B cell (primary cell): ENCODE measurements at regions not wholly inside any gene's neighbourhood (a gene's known extent, or its start where the extent isn't known, plus 50 kb on each side); places are given as distances from the start of the nearest gene placed in this dataset.
"Not testable (repeated sequence)": the region's sequence is repeated elsewhere in the genome, so short reads cannot be mapped to it uniquely, and the experiment has no call there.

ENCODE experiments used
- ATAC-seq: fragments of 200-7000 bp; cut with Tn5 transposase; one replicate; pipeline ENCODE4 v1.10.0; 2021; ENCODE audit warnings: low read depth, mild to moderate bottlenecking, moderate number of reproducible peaks, moderate library complexity
- CTCF ChIA-PET: fragments of 350-600 bp; sonication (Branson Sonifier 250); formaldehyde crosslinking; loops from one replicate; lab custom pipeline; 2021; ENCODE audit warnings: antibody characterized with exemption, inconsistent platforms; lab: Charles Lee
- POLR2A ChIA-PET: fragments of 350-600 bp; sonication (Branson Sonifier 250); formaldehyde crosslinking; loops from one replicate; lab custom pipeline; 2021; ENCODE audit warnings: antibody characterized with exemption; lab: Charles Lee
- DNase-seq: peaks from one replicate; pipeline ENCODE4 v3.0.0; 2013
- H2AFZ ChIP-seq: 2 replicates; pipeline ENCODE4 v1.6.1; 2012; ENCODE audit warnings: mild to moderate bottlenecking, low read depth, low read length; ENCODE audit not compliant: insufficient read depth, poor library complexity, severe bottlenecking
- H3K27ac ChIP-seq, 2 donors: 1 replicate in 1 of 2; 2 replicates in 1 of 2; pipeline ENCODE4 v1.5.1; 2012 to 2013; ENCODE audit warnings: low read length in 2 of 2, mild to moderate bottlenecking in 2 of 2, moderate library complexity in 1 of 2
- H3K27me3 ChIP-seq, 4 experiments: fragments of 200-600 bp in 1 of 4; sonication (generic) in 1 of 4; replicated peaks in 1 of 4; 1 replicate in 2 of 4; 2 replicates in 2 of 4; pipeline versions ENCODE4 v1.6.1 to v1.7.0; 2013 to 2016; ENCODE audit warnings: low read length in 3 of 4, mild to moderate bottlenecking in 2 of 4, mixed read lengths in 1 of 4, moderate library complexity in 1 of 4; ENCODE audit not compliant: insufficient read depth in 4 of 4, control insufficient read depth in 3 of 4; ENCODE audit errors: control extremely low read depth in 1 of 4
- H3K36me3 ChIP-seq, 2 experiments: replicated peaks in 1 of 2; 1 replicate in 1 of 2; 2 replicates in 1 of 2; pipeline versions ENCODE4 v1.6.1 to v1.7.1; 2013; ENCODE audit warnings: low read length in 1 of 2; ENCODE audit not compliant: insufficient read depth in 2 of 2, control insufficient read depth in 1 of 2; ENCODE audit errors: control extremely low read depth in 1 of 2, extremely low read depth in 1 of 2
- H3K4me1 ChIP-seq, 2 donors: fragments of 200-600 bp in 1 of 2; sonication (generic) in 1 of 2; 1 replicate in 1 of 2; 2 replicates in 1 of 2; pipeline versions ENCODE4 v1.5.1 to v1.6.1; 2013 to 2017; ENCODE audit warnings: low read length in 2 of 2; ENCODE audit not compliant: control insufficient read depth in 2 of 2, insufficient read depth in 2 of 2
- H3K4me2 ChIP-seq: replicated peaks from 2 replicates; pipeline ENCODE3; 2012; ENCODE audit warnings: mild to moderate bottlenecking, low read depth, low read length; ENCODE audit not compliant: poor library complexity, severe bottlenecking
- H3K4me3 ChIP-seq, 5 experiments: fragments of 200-600 bp in 1 of 5; sonication (generic) in 1 of 5; 1 replicate in 3 of 5; 2 replicates in 2 of 5; pipeline versions ENCODE4 v1.5.1 to v1.7.0; 2011 to 2016; ENCODE audit warnings: low read length in 4 of 5, mild to moderate bottlenecking in 4 of 5, low read depth in 2 of 5, control low read depth in 1 of 5, moderate library complexity in 1 of 5; ENCODE audit not compliant: insufficient read depth in 1 of 5; ENCODE audit errors: control extremely low read depth in 1 of 5, extremely low read depth in 1 of 5
- H3K79me2 ChIP-seq: fragments of 200-600 bp; sonication (generic); one replicate; pipeline ENCODE4 v1.6.0; 2016; ENCODE audit warnings: low read length; ENCODE audit not compliant: control insufficient read depth, insufficient read depth
- H3K9ac ChIP-seq: fragments of 200-600 bp; sonication (generic); 2 replicates; pipeline ENCODE4 v1.6.1; 2017; ENCODE audit warnings: mild to moderate bottlenecking, low read length, moderate library complexity
- H3K9me3 ChIP-seq, 3 donors: one replicate each; pipeline versions ENCODE4 v1.6.1 to v1.7.1; 2013; ENCODE audit warnings: low read length in 2 of 3; ENCODE audit not compliant: control insufficient read depth in 2 of 3, insufficient read depth in 1 of 3; ENCODE audit errors: control extremely low read depth in 1 of 3
- H4K20me1 ChIP-seq: 2 replicates; pipeline ENCODE4 v1.6.0; 2012; ENCODE audit warnings: mild to moderate bottlenecking, low read length; ENCODE audit not compliant: insufficient read depth, control insufficient read depth, poor library complexity, severe bottlenecking
- H3K27ac Mint-ChIP-seq: one replicate; pipeline ENCODE4 v1.8.0; 2021; ENCODE audit warnings: mixed read lengths
- H3K27me3 Mint-ChIP-seq: one replicate; pipeline ENCODE4 v1.8.0; 2021; ENCODE audit warnings: mixed read lengths
- H3K4me1 Mint-ChIP-seq: one replicate; pipeline ENCODE4 v1.8.0; 2021; ENCODE audit warnings: mixed read lengths
- H3K4me3 Mint-ChIP-seq: one replicate; pipeline ENCODE4 v1.8.0; 2021; ENCODE audit warnings: mixed read lengths
- H3K9me3 Mint-ChIP-seq: one replicate; pipeline ENCODE4 v1.8.0; 2022; ENCODE audit warnings: mixed read lengths; ENCODE audit not compliant: insufficient read depth
- CTCF ChIP-seq: fragments of 200-600 bp; IDR thresholded peaks from one replicate; pipeline ENCODE4 v1.8.0; 2022; ENCODE audit warnings: antibody characterized with exemption, mild to moderate bottlenecking
- EZH2 ChIP-seq: IDR thresholded peaks from 2 replicates; pipeline ENCODE4 v1.6.1; 2012; ENCODE audit warnings: borderline replicate concordance, low read depth, mild to moderate bottlenecking, moderate library complexity, low read length; ENCODE audit not compliant: insufficient read depth, poor library complexity, severe bottlenecking
- WGBS: methylation state at CpG from one replicate; pipeline ENCODE4 v1.1.5; 2013; ENCODE audit warnings: missing lambda C conversion rate; ENCODE audit not compliant: insufficient coverage; 5-methylcytosine and 5-hydroxymethylcytosine counted together
- intact Hi-C: fragments of 100-400 bp; cut with micrococcal nuclease; formaldehyde crosslinking; loops from one replicate; pipeline ENCODE4 v1.10.0; 2022

- 86% methylated on average over 1 of the region's 2 CpGs for WGBS
- H3K9me3 Mint-ChIP-seq, result no peaks in the 10 kb centered on the region
- H3K27me3 Mint-ChIP-seq, result no peaks in the 10 kb centered on the region
- no peak for TF ChIP-seq EZH2
- TF ChIP-seq CTCF, result no peak
- no peak overlapping the region for H3K4me3 Mint-ChIP-seq
- Histone ChIP-seq H3K9me3 (peaks cover 0 to 1% (median 0%) of the 10 kb centered on the region in 3 donors), H3K36me3 (no peaks in the 10 kb centered on the region), H3K27ac (no peak overlapping the region), H3K4me2 (no peak overlapping the region), H3K9ac (no peak overlapping the region), H4K20me1 (no peaks in the 10 kb centered on the region), H3K4me1 (no peaks in the 10 kb centered on the region), H2AFZ (no peak overlapping the region), H3K79me2 (no peaks in the 10 kb centered on the region), H3K4me3 (no peak overlapping the region), H3K27me3 (no peaks in the 10 kb centered on the region)
- no peak overlapping the region for H3K27ac Mint-ChIP-seq
- no peaks in the 10 kb centered on the region for H3K4me1 Mint-ChIP-seq
- CTCF ChIA-PET, result no interaction called here
- DNase-seq (no peak), ATAC-seq (no peak)
- intact Hi-C loops, result no loop called here
- POLR2A ChIA-PET, result no interaction called here
Observed at GRCh38 chr14:82676403-82676802, 1142.8 kb upstream of the SEL1L start.

- no peaks in the 10 kb centered on the region for H3K79me2 ChIP-seq
- WGBS, result no CpG with 5 or more reads among the region's 1 CpG
- H3K4me3 ChIP-seq, result no peak overlapping the region
- no peaks in the 10 kb centered on the region for H3K4me1 Mint-ChIP-seq
- H3K9me3 Mint-ChIP-seq, result peaks cover 5% of the 10 kb centered on the region
- DNase-seq, result no peak
- no peak overlapping the region for H3K9ac ChIP-seq
- no peaks in the 10 kb centered on the region for H3K27me3 Mint-ChIP-seq
- TF ChIP-seq CTCF (no peak), EZH2 (no peak)
- H3K27ac ChIP-seq, result no peak overlapping the region
- H3K27ac Mint-ChIP-seq, result no peak overlapping the region
- H3K4me2 ChIP-seq, result no peak overlapping the region
- no peak for ATAC-seq
- peaks cover 0 to 4% (median 0%) of the 10 kb centered on the region in 3 donors for H3K9me3 ChIP-seq
- H3K4me1 ChIP-seq, result no peaks in the 10 kb centered on the region
- CTCF ChIA-PET, result no interaction called here
- H4K20me1 ChIP-seq, result no peaks in the 10 kb centered on the region
- H3K36me3 ChIP-seq, result no peaks in the 10 kb centered on the region
- H3K4me3 Mint-ChIP-seq, result no peak overlapping the region
- H3K27me3 ChIP-seq, result no peaks in the 10 kb centered on the region
- POLR2A ChIA-PET, result no interaction called here
- no peak overlapping the region for H2AFZ ChIP-seq
- intact Hi-C loops, result no loop called here
Observed at GRCh38 chr14:82689948-82690347, 1156.3 kb upstream of the SEL1L start.

- H3K27ac ChIP-seq, POLR2A ChIA-PET, H3K9me3 ChIP-seq, H3K27me3 Mint-ChIP-seq, H3K4me3 ChIP-seq, H3K27ac Mint-ChIP-seq, ATAC-seq, H3K4me3 Mint-ChIP-seq, CTCF ChIA-PET, H3K36me3 ChIP-seq, H3K9ac ChIP-seq, DNase-seq, H3K79me2 ChIP-seq, H2AFZ ChIP-seq, H3K4me1 ChIP-seq, H4K20me1 ChIP-seq, intact Hi-C loops, H3K27me3 ChIP-seq, H3K4me2 ChIP-seq, H3K9me3 Mint-ChIP-seq, H3K4me1 Mint-ChIP-seq: not testable (repeated sequence)
Observed at GRCh38 chr14:82691191-82691590, 1157.5 kb upstream of the SEL1L start.
